ENCODE measurements at regions not wholly inside any gene's neighbourhood (a gene's known extent, or its start where the extent isn't known, plus 50 kb on each side); places are given as distances from the start of the nearest gene placed in this dataset.

DNA sequence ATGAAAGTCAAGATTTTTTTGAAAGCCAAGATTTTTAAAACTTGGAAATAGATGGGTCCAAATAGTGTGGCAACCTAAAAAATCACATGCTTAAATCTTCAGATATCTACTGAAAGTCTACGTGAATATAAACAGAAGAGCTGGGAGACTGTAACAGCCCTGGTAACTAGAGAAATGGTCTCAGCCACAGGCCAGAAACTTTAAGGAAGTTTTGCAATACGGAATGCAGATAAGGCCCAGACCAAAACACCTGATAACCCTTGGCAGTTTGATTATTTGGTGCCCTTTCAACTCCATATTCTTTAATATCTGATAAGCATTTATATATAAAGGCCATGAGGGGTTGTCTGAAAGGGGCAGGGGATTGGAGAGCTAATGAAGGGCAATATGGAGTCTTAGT is 537.3 kb upstream of the TGFBR2 start:
- no peak for DNase-seq (ENCODE audit: extremely low read depth in 1 of 11, low read depth in 9 of 11, low spot score in 4 of 11)

DNA sequence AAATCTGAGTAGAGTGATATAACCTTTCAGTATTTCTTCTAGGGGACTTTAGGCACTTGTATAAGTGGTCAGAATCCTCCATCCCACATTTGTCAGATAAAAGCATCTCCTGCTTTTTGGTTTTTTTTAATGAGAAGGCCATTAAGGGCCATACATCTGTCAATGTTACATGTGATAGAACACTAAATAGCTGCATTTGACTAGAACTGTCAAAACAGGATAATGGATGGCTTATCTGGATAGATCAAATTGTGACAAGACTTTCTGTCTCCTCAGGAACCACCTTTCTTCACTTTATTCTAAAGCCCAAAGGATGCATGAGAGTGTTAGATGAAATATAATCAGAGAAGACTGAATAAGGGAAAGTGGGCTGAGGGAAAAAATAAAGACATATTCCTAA is 533.4 kb upstream of the TGFBR2 start:
- no peak for DNase-seq (ENCODE audit: extremely low read depth in 1 of 11, low read depth in 9 of 11, low spot score in 4 of 11)

DNA sequence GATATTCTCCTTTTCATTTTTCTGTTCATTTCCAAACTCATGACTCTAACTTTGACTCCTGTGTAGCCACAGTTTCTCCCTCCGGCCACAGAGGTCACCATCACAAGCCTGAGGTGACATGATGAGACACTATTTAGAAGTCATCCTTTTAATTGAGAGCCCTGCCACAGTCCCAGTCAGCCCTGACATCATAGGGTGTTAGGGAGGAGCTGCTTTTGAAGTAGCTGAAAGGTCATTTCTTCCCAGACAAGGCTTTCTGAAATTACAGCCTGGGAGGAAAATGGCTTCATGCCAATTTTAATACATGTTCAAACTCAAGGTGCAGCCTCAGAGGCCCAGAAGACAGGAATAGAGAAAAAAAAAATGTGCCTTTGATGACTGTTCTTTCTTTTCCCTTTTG is 532.8 kb upstream of the TGFBR2 start:
- DNase-seq (ENCODE audit: extremely low read depth in 1 of 11, low read depth in 9 of 11, low spot score in 4 of 11), result peak in 5 of 11 donors; percentile 27 to 55 (median 34)

DNA sequence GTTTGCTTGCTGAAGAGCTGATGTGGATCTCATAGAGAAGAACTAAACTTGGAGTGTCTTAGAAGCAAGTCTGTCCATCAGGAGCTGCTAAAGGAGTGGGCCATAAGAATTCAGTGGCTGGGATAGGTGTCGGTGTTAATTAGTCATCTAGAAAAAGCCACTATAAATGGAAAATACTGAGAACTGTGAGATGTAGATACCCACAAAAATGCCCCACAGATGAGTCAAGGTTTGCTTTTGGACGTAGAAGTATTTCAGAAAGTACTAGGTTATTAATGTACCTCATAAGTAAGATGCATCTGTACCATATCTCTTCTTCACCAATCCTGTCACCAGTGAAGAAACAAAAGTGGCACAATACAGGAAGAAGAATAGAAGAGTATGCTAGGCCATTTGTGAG is 530.9 kb upstream of the TGFBR2 start:
- DNase-seq (ENCODE audit: extremely low read depth in 1 of 11, low read depth in 9 of 11, low spot score in 4 of 11), result no peak

DNA sequence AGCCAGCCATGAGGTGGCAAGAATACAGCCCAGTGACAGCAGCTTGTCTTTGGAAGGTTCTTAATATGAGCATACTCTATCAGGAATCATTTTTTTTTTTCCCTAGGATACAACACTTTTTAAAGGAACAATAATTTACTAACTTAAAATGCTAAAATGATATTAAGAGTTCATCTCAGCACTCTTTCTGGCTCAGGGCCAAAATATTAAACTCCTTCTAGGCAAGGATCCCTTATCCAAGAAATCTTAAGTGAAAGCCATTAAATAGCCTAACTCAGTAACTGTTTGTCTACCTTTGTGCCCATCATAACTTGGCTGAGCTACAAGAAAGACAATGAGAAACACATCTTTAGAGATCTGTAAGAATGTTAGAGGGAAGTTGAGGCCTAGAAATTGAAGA is 529.5 kb upstream of the TGFBR2 start:
- no peak for DNase-seq (ENCODE audit: extremely low read depth in 1 of 11, low read depth in 9 of 11, low spot score in 4 of 11)

DNA sequence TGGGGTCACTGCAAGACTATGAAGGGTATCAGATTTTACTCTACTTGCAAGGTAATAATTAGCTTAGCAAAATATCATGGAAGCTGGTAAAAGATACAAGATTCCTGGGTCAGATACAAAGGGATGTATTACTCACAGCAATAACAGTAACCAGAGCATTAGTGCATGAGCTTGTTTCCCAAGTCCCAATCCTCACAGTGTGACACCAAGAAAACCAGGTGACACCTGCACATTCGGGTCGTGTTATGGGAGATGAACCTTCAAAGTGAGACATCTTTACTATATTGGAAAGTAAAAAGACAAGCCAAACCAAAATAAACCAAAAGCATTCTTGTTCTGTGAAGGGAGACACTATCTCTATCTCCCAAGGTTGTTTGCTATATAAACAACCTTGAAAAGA is 528.7 kb upstream of the TGFBR2 start:
- DNase-seq (ENCODE audit: extremely low read depth in 1 of 11, low read depth in 9 of 11, low spot score in 4 of 11), result no peak

DNA sequence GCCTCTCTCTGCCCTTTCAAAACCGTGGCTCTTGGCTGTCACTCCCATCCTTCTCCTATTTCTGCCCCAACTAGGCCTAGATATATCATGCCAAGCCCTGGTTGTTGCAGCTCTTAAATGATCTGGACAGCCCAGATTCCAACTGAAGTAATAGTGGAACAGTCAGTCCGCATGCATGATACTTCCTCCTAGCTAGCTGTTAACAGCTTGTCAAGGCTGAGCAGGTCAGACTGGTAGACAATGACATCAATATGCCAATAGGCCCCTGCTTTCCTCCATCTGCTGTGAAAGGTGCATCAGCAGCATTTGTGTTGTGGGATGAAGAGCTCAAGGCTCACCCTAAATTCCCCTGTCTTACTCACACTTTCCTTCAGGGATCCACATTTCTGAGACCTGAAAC is 527.7 kb upstream of the TGFBR2 start:
- DNase-seq (ENCODE audit: extremely low read depth in 1 of 11, low read depth in 9 of 11, low spot score in 4 of 11), result peak in 2 of 11 donors; percentile 6 to 12

DNA sequence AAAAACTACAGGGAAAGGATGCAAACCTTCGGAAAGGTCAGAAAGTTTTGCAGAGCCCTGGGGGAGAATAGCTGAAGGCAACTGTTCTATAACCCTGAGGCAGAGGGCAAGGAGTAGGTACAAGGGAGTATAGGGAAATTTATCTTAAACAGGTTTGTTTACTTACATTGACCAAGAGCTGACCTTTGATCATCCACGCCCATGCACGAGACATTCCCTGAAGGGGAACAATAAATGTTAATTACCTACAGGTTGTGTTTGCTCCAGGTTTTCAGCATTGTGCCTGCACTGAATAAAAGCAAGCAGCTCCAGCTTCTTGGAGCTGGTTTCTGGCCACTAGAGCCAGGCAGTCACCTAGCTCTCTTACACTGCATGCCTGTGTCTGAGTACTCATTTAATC is 524.5 kb upstream of the TGFBR2 start:
- no peak for DNase-seq (ENCODE audit: extremely low read depth in 1 of 11, low read depth in 9 of 11, low spot score in 4 of 11)

DNA sequence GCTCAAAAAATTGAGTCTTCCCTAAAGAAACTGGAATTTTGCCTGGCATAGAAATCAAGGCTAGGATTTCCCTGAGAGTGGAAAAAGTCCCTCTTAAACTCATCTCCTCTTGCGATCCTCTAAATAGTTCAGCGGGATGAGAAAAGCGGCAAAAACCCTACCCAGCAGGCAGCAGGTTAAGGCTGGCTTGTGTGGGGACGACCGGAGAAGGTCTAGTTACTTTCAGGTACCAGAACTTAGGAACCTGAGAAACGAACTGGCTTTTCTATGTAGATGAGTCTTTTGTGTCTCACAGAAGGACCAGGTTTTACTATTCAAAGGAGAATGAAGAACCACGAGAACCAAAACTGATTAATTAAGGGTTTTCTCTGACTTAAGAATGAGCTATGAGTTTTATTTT is 523.7 kb upstream of the TGFBR2 start:
- no peak for DNase-seq (ENCODE audit: extremely low read depth in 1 of 11, low read depth in 9 of 11, low spot score in 4 of 11)

DNA sequence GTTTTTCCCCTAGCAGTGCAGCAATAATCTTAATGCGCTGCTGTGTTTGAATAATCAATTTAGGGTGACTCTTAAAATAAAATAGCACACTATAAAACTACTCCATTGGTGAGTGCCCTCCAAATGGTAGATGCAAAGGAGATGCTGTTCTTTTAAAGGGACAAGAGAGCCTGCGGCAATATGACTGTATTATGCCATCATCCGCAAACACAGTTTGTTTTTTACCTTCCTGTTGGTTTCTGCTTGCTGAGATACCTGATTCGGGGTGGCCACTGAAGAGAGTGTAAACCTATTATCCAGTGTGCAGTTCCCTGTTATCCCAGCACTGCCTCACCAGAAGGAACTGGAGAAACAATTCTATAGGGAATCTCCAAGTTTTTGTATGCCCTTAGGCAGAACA is 523.1 kb upstream of the TGFBR2 start:
- DNase-seq (ENCODE audit: extremely low read depth in 1 of 11, low read depth in 9 of 11, low spot score in 4 of 11), result no peak

DNA sequence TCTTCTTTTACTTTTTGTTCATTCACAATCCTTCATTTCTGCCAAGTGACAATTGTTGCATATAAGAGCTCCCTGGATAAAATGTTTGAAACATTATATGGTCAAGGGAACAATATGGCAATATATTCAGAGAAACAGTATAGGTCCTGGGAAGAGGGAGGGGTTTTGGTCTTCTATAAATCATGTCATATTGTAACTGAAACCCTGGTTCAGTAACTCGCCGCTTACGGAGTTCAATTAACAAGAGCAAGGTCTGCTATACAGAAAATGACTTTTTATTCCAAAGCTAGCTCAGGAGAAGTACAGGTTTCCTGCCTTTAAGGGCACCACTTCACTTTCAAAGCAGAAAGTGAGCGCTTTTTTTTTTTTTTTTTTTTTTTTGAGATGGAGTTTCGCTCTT is 522.1 kb upstream of the TGFBR2 start:
- peak in 3 of 11 donors; percentile 10 to 13 (median 11) for DNase-seq (ENCODE audit: extremely low read depth in 1 of 11, low read depth in 9 of 11, low spot score in 4 of 11)

DNA sequence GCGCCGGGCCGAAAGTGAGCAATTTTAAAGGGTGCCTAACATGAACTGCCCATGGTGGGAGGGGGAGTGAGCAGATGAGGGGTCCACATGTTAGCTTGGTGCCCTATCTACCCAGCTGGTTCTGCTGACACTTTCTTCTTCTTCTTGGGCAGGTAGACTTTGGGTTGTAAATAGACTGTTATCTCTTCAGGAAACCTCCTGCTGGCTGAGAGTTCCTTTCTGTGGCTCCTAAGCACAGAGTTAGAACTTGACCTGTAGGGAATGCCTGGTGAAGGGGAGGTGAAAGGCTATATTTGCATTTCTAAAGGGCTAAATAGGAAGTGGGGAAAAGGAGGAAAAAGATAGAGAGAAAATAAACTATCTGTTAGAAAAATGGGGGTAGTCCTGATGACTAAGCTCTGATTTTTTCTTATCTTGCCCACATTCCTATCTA is 521.4 kb upstream of the TGFBR2 start:
- DNase-seq (ENCODE audit: extremely low read depth in 1 of 11, low read depth in 9 of 11, low spot score in 4 of 11), result no peak

DNA sequence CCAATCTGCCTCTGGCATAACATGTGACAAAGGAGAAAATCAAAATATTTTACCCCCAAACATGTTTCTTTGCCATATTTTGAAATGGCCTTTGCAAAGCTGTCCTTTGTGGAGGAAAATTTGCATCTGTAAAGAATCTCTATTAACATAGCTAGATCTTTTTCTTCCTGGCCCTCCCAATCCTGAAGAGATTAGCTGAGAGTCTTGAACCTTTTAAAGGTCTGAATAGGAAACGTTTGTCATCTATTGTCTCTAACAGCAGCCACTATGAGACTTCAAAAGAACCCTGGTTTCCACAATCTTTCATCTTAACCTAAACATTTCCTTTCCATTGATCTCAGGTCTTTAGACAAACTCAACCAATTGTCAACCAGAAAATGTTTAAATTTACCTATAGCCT is 520.9 kb upstream of the TGFBR2 start:
- no peak for DNase-seq (ENCODE audit: extremely low read depth in 1 of 11, low read depth in 9 of 11, low spot score in 4 of 11)

DNA sequence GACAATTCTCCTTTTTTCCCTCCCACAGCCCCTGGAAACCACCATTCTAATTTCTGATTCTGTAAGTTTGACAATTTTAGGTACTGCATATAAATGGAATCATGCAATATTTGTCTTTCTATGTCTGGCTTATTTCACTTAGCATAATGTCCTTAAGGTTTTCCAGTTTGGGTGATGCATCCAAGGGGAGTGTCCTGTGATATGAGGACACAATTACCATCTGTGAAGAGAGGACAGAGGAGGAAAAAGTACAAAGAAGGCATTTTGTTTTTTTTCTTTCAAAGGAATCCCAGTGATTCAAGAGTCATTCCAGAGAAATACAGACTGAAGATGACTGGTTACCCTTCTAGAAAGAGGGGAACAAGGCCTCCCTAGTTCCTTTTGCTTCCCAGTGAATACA is 514.7 kb upstream of the TGFBR2 start:
- no peak for DNase-seq (ENCODE audit: extremely low read depth in 1 of 11, low read depth in 9 of 11, low spot score in 4 of 11)

DNA sequence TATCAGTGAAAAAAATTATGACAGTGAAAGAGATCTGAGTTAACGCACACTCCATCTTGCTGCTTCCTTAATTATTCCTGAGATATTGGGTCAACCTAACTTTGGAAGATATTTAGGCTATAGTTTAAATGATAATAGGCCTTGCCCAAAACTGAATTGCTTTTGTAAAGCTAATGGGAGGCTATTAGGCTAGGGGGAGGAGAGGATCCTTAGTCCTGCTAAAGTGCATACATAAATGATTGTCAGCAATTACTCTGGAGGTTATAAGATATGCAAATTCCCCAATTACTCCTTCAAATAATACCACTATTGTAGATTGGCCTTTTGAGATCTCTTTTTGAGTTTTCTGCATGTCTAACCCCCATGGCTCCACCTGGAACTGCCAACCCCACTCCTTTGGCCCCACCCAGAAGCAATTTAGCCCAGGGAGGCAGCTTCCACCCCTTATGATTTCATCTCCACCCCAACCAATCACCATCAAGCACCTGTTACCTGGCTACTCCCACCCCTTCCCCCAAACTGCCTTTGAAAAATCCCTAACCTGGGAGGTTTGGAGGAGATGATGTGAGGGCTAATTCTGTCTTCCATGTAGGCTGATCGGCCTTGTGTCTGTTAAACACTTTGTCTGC is 509.3 kb upstream of the TGFBR2 start:
- DNase-seq (ENCODE audit: extremely low read depth in 1 of 11, low read depth in 9 of 11, low spot score in 4 of 11), result no peak

DNA sequence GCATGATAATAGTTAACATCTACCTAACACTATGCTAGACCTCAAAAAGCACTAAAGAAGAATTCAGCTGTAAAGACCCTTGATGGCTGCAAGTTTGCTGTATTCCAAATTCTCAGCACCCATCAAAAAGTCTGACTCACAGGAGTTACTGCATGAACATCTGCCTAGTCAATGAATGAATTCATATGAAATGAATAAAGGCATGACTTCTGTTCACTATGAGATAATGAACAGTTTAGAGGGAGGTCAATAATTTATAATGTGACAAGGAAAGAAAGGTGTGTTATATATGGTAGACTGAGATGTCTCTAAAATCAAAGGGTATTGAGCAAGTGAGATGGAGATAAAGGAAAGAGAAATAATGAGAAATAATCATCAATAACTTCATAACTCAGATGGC is 508.2 kb upstream of the TGFBR2 start:
- no peak for DNase-seq (ENCODE audit: extremely low read depth in 1 of 11, low read depth in 9 of 11, low spot score in 4 of 11)

DNA sequence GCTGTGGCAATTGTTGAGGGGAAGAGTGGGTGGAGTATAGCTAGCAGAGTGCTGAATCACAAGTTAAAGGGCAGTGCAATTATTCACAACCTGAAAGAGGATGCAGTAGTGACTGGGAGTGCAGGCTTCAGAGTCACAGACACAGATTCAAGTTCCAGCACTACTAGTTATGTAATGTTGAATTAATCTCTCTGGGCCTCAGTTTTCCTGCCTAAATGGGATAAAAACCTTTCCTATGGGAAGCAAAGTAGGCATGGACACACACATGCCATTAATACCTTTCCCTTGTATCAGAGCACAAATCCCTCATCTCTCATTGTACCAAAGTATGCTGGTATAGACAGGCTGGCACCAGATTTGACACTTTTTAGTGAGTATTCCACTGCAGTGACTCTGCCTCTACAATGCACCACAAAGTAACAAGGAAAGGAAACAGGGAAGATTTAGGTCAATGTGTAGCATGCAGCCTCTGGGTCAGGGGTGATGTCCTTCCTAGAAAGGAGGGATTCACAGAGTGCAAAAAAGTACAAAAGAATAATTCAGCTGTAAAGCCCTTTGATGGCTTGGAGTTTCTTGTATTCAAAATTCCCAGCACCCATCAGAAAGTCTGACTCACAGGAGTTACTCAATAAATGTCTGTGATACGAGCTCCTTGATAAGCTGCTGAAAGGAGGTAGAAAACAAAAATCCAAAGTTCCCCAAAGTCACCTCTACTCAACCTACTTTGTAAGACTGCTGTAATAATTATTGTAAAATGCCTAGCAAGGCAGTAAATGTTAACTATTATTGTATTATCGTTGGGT is 507.5 kb upstream of the TGFBR2 start:
- no peak for DNase-seq (ENCODE audit: extremely low read depth in 1 of 11, low read depth in 9 of 11, low spot score in 4 of 11)

DNA sequence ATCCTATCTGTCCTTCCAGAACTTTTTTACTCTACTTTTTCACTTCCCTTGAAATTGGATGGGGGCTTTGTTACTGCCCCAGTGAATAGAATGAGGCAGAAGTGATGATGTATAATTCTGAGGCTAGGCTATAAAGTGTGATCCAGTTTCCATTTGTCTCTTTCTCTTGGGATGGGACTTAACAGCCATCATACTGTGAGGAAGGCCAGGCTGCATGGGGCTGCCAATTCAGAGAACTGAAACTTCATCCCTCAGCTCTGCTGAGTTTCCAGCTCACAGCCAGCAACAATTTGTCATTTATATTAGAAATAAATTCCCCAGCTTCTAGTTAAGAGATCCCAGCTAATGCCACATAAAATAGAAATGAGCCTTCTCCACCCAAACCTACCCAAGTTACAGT is 504.0 kb upstream of the TGFBR2 start:
- DNase-seq (ENCODE audit: extremely low read depth in 1 of 11, low read depth in 9 of 11, low spot score in 4 of 11), result no peak

DNA sequence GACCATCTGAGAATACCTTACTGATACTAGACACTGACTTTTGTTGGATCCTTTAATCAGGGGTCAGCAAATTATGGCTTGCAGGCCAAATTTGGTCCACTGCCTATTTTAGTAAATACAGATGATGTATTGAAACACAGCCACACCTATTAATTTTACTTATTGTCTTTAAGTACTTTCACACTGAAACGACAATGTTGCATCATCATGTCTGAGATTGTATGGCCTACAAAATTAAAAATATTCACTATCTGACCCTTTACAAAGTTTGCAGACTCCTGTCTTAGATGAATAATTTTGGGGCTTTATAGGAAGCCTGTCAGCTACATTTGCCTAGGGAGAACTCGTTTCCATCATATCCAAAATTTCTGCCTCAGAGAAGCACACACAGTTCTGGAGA is 503.2 kb upstream of the TGFBR2 start:
- no peak for DNase-seq (ENCODE audit: extremely low read depth in 1 of 11, low read depth in 9 of 11, low spot score in 4 of 11)

DNA sequence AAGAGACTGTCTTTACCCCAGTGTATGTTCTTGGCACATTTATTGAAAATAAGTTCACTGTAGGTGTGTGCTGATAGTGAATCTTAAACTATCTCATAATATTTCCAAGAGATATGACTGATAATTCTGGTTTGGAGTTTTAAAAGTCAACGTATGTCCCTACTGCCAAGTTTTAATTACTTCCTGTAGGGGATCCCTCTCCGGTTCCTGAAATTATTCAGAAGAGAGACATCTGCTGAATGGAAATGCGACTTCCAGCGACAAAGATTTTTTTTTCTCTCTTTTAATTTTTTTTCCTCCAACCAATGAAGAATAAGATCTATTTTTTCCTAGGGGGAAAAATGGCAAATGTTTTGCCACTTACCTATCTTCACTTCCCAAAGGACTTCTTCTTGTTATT is 498.9 kb upstream of the TGFBR2 start:
- peak in 3 of 11 donors; percentile 13 to 20 (median 17) for DNase-seq (ENCODE audit: extremely low read depth in 1 of 11, low read depth in 9 of 11, low spot score in 4 of 11)

DNA sequence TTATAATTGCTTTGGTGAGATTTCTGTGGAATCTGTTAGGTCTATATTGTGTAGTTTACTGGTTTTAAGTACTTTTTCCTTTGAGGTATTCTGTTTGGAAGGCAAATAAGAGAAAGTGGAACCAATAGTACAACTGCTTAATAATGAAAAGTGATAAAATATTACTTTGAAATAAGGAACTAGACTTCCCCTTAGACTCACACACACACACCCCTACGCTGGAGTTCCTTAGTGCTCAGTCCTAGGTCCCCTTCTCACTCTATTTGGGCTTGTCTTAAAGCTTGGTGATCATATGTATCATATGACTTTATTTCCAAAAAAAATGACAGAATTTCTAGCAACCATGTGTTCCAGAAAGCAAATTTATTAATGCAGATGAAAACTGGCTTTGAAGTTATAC is 494.0 kb upstream of the TGFBR2 start:
- no peak for DNase-seq (ENCODE audit: extremely low read depth in 1 of 11, low read depth in 9 of 11, low spot score in 4 of 11)
